Memory B cell (primary cell): ENCODE measurements at regions not wholly inside any gene's neighbourhood (a gene's known extent, or its start where the extent isn't known, plus 50 kb on each side); places are given as distances from the start of the nearest gene placed in this dataset.

ENCODE experiments used
- ATAC-seq: fragments of 150-1000 bp; cut with Tn5 transposase; 2 replicates; pipeline ENCODE4 v1.10.0; 2021; ENCODE audit warnings: low read depth, mild to moderate bottlenecking, moderate library complexity
- DNase-seq, 2 donors: peaks; one replicate each; pipeline ENCODE4 v3.0.0; 2022; ENCODE audit warnings: low spot score in 2 of 2
- H3K27ac Mint-ChIP-seq: one replicate; pipeline ENCODE4 v1.8.0; 2022; ENCODE audit warnings: mild to moderate bottlenecking, moderate library complexity, mixed read lengths
- H3K27me3 Mint-ChIP-seq: one replicate; pipeline ENCODE4 v1.8.0; 2022; ENCODE audit warnings: mixed read lengths
- H3K36me3 Mint-ChIP-seq: one replicate; pipeline ENCODE4 v1.8.0; 2022; ENCODE audit warnings: mild to moderate bottlenecking, mixed read lengths
- H3K4me1 Mint-ChIP-seq: one replicate; pipeline ENCODE4 v1.8.0; 2022; ENCODE audit warnings: mixed read lengths
- H3K4me3 Mint-ChIP-seq: one replicate; pipeline ENCODE4 v1.8.0; 2022; ENCODE audit warnings: mild to moderate bottlenecking, moderate library complexity, mixed read lengths
- H3K9me3 Mint-ChIP-seq: one replicate; pipeline ENCODE4 v1.8.0; 2022; ENCODE audit warnings: mixed read lengths

GRCh38 chr2:129658430-129658829 is 321.0 kb upstream of the RAB6C start:
- H3K4me1 Mint-ChIP-seq, result no peaks in the 10 kb centered on the region
- ATAC-seq (no peak), DNase-seq (no peak)
- no peak overlapping the region for H3K4me3 Mint-ChIP-seq
- no peak overlapping the region for H3K27ac Mint-ChIP-seq
- peaks cover 2% of the 10 kb centered on the region for H3K36me3 Mint-ChIP-seq
- peaks cover 7% of the 10 kb centered on the region for H3K27me3 Mint-ChIP-seq
- peaks cover 3% of the 10 kb centered on the region for H3K9me3 Mint-ChIP-seq

GRCh38 chr2:129661935-129662334 is 317.5 kb upstream of the RAB6C start:
- Mint-ChIP-seq H3K4me3 (no peak overlapping the region), H3K9me3 (peaks cover 5% of the 10 kb centered on the region), H3K27ac (no peak overlapping the region), H3K27me3 (peaks cover 11% of the 10 kb centered on the region), H3K4me1 (no peaks in the 10 kb centered on the region), H3K36me3 (peaks cover 2% of the 10 kb centered on the region)
- DNase-seq, result no peak
- no peak for ATAC-seq

- H3K36me3 Mint-ChIP-seq, result no peaks in the 10 kb centered on the region
- H3K4me3 Mint-ChIP-seq, result no peak overlapping the region
- DNase-seq (no peak), ATAC-seq (no peak)
- no peak overlapping the region for H3K27ac Mint-ChIP-seq
- H3K4me1 Mint-ChIP-seq, result no peaks in the 10 kb centered on the region
- H3K27me3 Mint-ChIP-seq, result peaks cover 4% of the 10 kb centered on the region
- H3K9me3 Mint-ChIP-seq, result peaks cover 2% of the 10 kb centered on the region
Observed at GRCh38 chr2:129667577-129667976, 311.9 kb upstream of the RAB6C start.

- H3K27me3 Mint-ChIP-seq, result no peaks in the 10 kb centered on the region
- DNase-seq, result no peak
- no peak for ATAC-seq
- no peak overlapping the region for H3K4me3 Mint-ChIP-seq
- no peak overlapping the region for H3K27ac Mint-ChIP-seq
- peaks cover 2% of the 10 kb centered on the region for H3K4me1 Mint-ChIP-seq
- H3K36me3 Mint-ChIP-seq, result no peaks in the 10 kb centered on the region
- no peaks in the 10 kb centered on the region for H3K9me3 Mint-ChIP-seq
Observed at GRCh38 chr2:129672521-129672920, 306.9 kb upstream of the RAB6C start.

- DNase-seq (no peak), ATAC-seq (no peak)
- H3K4me3 Mint-ChIP-seq, result no peak overlapping the region
- H3K36me3 Mint-ChIP-seq, result no peaks in the 10 kb centered on the region
- peaks cover 2% of the 10 kb centered on the region for H3K4me1 Mint-ChIP-seq
- H3K27ac Mint-ChIP-seq, result no peak overlapping the region
- H3K27me3 Mint-ChIP-seq, result no peaks in the 10 kb centered on the region
- no peaks in the 10 kb centered on the region for H3K9me3 Mint-ChIP-seq
Observed at GRCh38 chr2:129673234-129673633, 306.2 kb upstream of the RAB6C start.

GRCh38 chr2:129673847-129674711 is 305.4 kb upstream of the RAB6C start:
- Mint-ChIP-seq H3K4me3 (no peak overlapping the region), H3K27me3 (no peaks in the 10 kb centered on the region), H3K4me1 (peaks cover 2% of the 10 kb centered on the region), H3K27ac (no peak overlapping the region), H3K36me3 (no peaks in the 10 kb centered on the region), H3K9me3 (no peaks in the 10 kb centered on the region)
- ATAC-seq (no peak), DNase-seq (no peak)

GRCh38 chr2:129678751-129679150 is 300.7 kb upstream of the RAB6C start:
- H3K27ac Mint-ChIP-seq, result no peak overlapping the region
- no peak for ATAC-seq
- H3K9me3 Mint-ChIP-seq, result no peaks in the 10 kb centered on the region
- H3K4me3 Mint-ChIP-seq, result no peak overlapping the region
- DNase-seq, result no peak
- no peaks in the 10 kb centered on the region for H3K36me3 Mint-ChIP-seq
- peaks cover 2% of the 10 kb centered on the region for H3K4me1 Mint-ChIP-seq
- no peaks in the 10 kb centered on the region for H3K27me3 Mint-ChIP-seq

- Mint-ChIP-seq H3K36me3 (no peaks in the 10 kb centered on the region), H3K4me1 (no peaks in the 10 kb centered on the region), H3K27ac (no peak overlapping the region), H3K9me3 (no peaks in the 10 kb centered on the region), H3K27me3 (no peaks in the 10 kb centered on the region), H3K4me3 (no peak overlapping the region)
- ATAC-seq, result no peak
- no peak for DNase-seq
Observed at GRCh38 chr2:129681788-129682187, 297.7 kb upstream of the RAB6C start.

- H3K4me3 Mint-ChIP-seq, result no peak overlapping the region
- H3K36me3 Mint-ChIP-seq, result no peaks in the 10 kb centered on the region
- no peak for DNase-seq
- no peak for ATAC-seq
- H3K9me3 Mint-ChIP-seq, result peaks cover 12% of the 10 kb centered on the region
- peaks cover 2% of the 10 kb centered on the region for H3K27me3 Mint-ChIP-seq
- no peaks in the 10 kb centered on the region for H3K4me1 Mint-ChIP-seq
- H3K27ac Mint-ChIP-seq, result no peak overlapping the region
Observed at GRCh38 chr2:129689653-129690448, 289.6 kb upstream of the RAB6C start.

- DNase-seq, result no peak
Observed at GRCh38 chr2:129695496-129695895, 284.0 kb upstream of the RAB6C start.

GRCh38 chr2:129698593-129698992 is 280.9 kb upstream of the RAB6C start:
- no peaks in the 10 kb centered on the region for H3K4me1 Mint-ChIP-seq

More at GRCh38 chr2:129695496-129695895, 284.0 kb upstream of the RAB6C start:
- no peaks in the 10 kb centered on the region for H3K4me1 Mint-ChIP-seq
- ATAC-seq, result no peak
- no peak overlapping the region for H3K4me3 Mint-ChIP-seq
- no peak overlapping the region for H3K27ac Mint-ChIP-seq
- peaks cover 12% of the 10 kb centered on the region for H3K9me3 Mint-ChIP-seq
- H3K36me3 Mint-ChIP-seq, result no peaks in the 10 kb centered on the region
- no peaks in the 10 kb centered on the region for H3K27me3 Mint-ChIP-seq

GRCh38 chr2:129699781-129700573 is 279.5 kb upstream of the RAB6C start:
- H3K27ac Mint-ChIP-seq, result no peak overlapping the region
- peaks cover 1% of the 10 kb centered on the region for H3K9me3 Mint-ChIP-seq
- H3K36me3 Mint-ChIP-seq, result peaks cover under 1% of the 10 kb centered on the region

More at GRCh38 chr2:129698593-129698992, 280.9 kb upstream of the RAB6C start:
- Mint-ChIP-seq H3K4me3 (no peak overlapping the region), H3K27ac (no peak overlapping the region), H3K9me3 (peaks cover 4% of the 10 kb centered on the region), H3K36me3 (no peaks in the 10 kb centered on the region), H3K27me3 (peaks cover 3% of the 10 kb centered on the region)
- DNase-seq (no peak), ATAC-seq (no peak)

GRCh38 chr2:129702416-129703176 is 276.9 kb upstream of the RAB6C start:
- peaks cover 2% of the 10 kb centered on the region for H3K36me3 Mint-ChIP-seq
- H3K27me3 Mint-ChIP-seq, result peaks cover 5% of the 10 kb centered on the region
- H3K4me3 Mint-ChIP-seq, result no peak overlapping the region
- DNase-seq, result no peak
- peaks cover 1% of the 10 kb centered on the region for H3K9me3 Mint-ChIP-seq
- H3K4me1 Mint-ChIP-seq, result no peaks in the 10 kb centered on the region
- H3K27ac Mint-ChIP-seq, result no peak overlapping the region
- no peak for ATAC-seq

More at GRCh38 chr2:129699781-129700573, 279.5 kb upstream of the RAB6C start:
- DNase-seq (no peak), ATAC-seq (no peak)
- no peaks in the 10 kb centered on the region for H3K4me1 Mint-ChIP-seq
- H3K4me3 Mint-ChIP-seq, result no peak overlapping the region
- H3K27me3 Mint-ChIP-seq, result peaks cover 5% of the 10 kb centered on the region
